Tibial nerve (tissue), 4 donors: ENCODE measurements at regions not wholly inside any gene's neighbourhood (a gene's known extent, or its start where the extent isn't known, plus 50 kb on each side); places are given as distances from the start of the nearest gene placed in this dataset.

Source experiments
- DNase-seq, 2 donors: peaks; one replicate each; pipeline ENCODE4 v3.0.0-alpha.2; 2019; ENCODE audit warnings: low spot score in 2 of 2
- H3K27ac ChIP-seq, 4 donors: fragments of 200-600 bp; sonication (generic) in 3 of 4; one replicate each; pipeline ENCODE4 v1.5.1; 2017 to 2019; ENCODE audit warnings: mild to moderate bottlenecking in 1 of 4
- H3K27me3 ChIP-seq, 2 donors: fragments of 200-600 bp; sonication (generic) in 1 of 2; one replicate each; pipeline versions ENCODE4 v1.5.1 to v1.6.0; 2017 to 2019
- H3K36me3 ChIP-seq, 3 donors: fragments of 200-600 bp; sonication (generic); one replicate each; pipeline ENCODE4 v1.5.1; 2018 to 2019
- H3K4me1 ChIP-seq, 4 donors: fragments of 200-600 bp; sonication (generic) in 3 of 4; one replicate each; pipeline ENCODE4 v1.5.1; 2017 to 2019
- H3K4me3 ChIP-seq, 4 donors: fragments of 200-600 bp; sonication (generic) in 3 of 4; one replicate each; pipeline ENCODE4 v1.5.1; 2017 to 2019; ENCODE audit warnings: mild to moderate bottlenecking in 1 of 4, moderate library complexity in 1 of 4
- H3K9me3 ChIP-seq, 4 donors: fragments of 200-600 bp; sonication (generic) in 3 of 4; one replicate each; pipeline ENCODE4 v1.5.1; 2017 to 2019
- CTCF ChIP-seq, 5 experiments: fragments of 200-600 bp in 3 of 5; fragments of 450-650 bp in 2 of 5; sonication (generic) in 3 of 5; IDR thresholded peaks; one replicate each; pipeline ENCODE4 v1.5.1; 2016 to 2019; ENCODE audit warnings: antibody characterized with exemption in 5 of 5, mild to moderate bottlenecking in 3 of 5, moderate library complexity in 2 of 5
- EP300 ChIP-seq, 2 donors: sonication (generic); formaldehyde crosslinking; IDR thresholded peaks; one replicate each; pipeline ENCODE4 v1.6.1; 2017; ENCODE audit warnings: antibody characterized with exemption in 2 of 2, mild to moderate bottlenecking in 1 of 2
- POLR2A ChIP-seq, 2 donors: fragments of 450-650 bp; IDR thresholded peaks; one replicate each; pipeline ENCODE4 v1.6.1; 2017; ENCODE audit warnings: antibody characterized with exemption in 2 of 2, mild to moderate bottlenecking in 2 of 2, moderate library complexity in 2 of 2
- WGBS, 2 donors: methylation state at CpG; one replicate each; pipeline ENCODE4 v1.1.5; 2018; 5-methylcytosine and 5-hydroxymethylcytosine counted together

GRCh38 chr20:43293068-43293786 lies 103.5 kb upstream of the PTPRT start:
- DNase-seq, result no peak
- no peak overlapping the region for H3K4me3 ChIP-seq
- no peaks in the 10 kb centered on the region for H3K4me1 ChIP-seq
- no peak overlapping the region for H3K27ac ChIP-seq
- H3K27me3 ChIP-seq, result no peaks in the 10 kb centered on the region
- no peaks in the 10 kb centered on the region for H3K36me3 ChIP-seq
- WGBS, 2 donors, result 77 to 79% methylated on average over 11 of the region's 11 CpGs
- peaks cover 0 to 24% (median 0%) of the 10 kb centered on the region in 4 donors for H3K9me3 ChIP-seq
- TF ChIP-seq CTCF (IDR thresholded peaks at IDR 0.05), result no peak
- no peak for TF ChIP-seq POLR2A (IDR thresholded peaks at IDR 0.05)
- TF ChIP-seq EP300 (IDR thresholded peaks at IDR 0.05), result no peak

DNA sequence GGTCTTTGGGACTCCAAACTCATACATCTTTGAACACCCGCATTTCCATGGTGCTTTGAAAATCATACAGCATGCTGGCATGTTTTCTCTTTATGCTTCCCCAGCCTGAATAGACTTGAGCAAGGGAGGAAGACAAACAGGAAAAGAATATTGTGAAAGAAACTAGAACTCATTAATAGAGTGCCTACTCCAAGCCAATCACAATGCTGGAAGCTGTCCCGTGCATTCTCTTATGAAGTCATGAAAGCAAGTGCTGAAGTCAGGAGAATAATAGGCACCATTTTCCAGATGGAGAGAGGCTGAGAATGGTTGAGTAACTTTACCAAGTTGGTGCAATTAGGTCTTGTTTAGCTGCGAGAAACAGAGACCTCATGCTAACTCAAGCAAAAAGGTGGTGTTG lies 102.5 kb upstream of the PTPRT start:
- Histone ChIP-seq H3K27me3 (no peaks in the 10 kb centered on the region), H3K4me3 (no peak overlapping the region), H3K4me1 (no peaks in the 10 kb centered on the region), H3K9me3 (peaks cover 0 to 21% (median 0%) of the 10 kb centered on the region in 4 donors), H3K27ac (no peak overlapping the region), H3K36me3 (no peaks in the 10 kb centered on the region)
- TF ChIP-seq EP300 (IDR thresholded peaks at IDR 0.05) (no peak), CTCF (IDR thresholded peaks at IDR 0.05) (no peak), POLR2A (IDR thresholded peaks at IDR 0.05) (no peak)
- no peak for DNase-seq
- 61 to 68% methylated on average over 3 of the region's 3 CpGs for WGBS, 2 donors

- no peak overlapping the region for H3K27ac ChIP-seq
- no peak for DNase-seq
- 53 to 68% methylated on average over 2 of the region's 2 CpGs for WGBS, 2 donors
- H3K27me3 ChIP-seq, result no peaks in the 10 kb centered on the region
- peaks cover 0 to 9% (median 0%) of the 10 kb centered on the region in 4 donors for H3K9me3 ChIP-seq
- no peaks in the 10 kb centered on the region for H3K36me3 ChIP-seq
- TF ChIP-seq EP300 (IDR thresholded peaks at IDR 0.05), result no peak
- TF ChIP-seq POLR2A (IDR thresholded peaks at IDR 0.05), result no peak
- no peak for TF ChIP-seq CTCF (IDR thresholded peaks at IDR 0.05)
- H3K4me3 ChIP-seq, result no peak overlapping the region
- H3K4me1 ChIP-seq, result no peaks in the 10 kb centered on the region
Observed at GRCh38 chr20:43287637-43288036, 97.9 kb upstream of the PTPRT start.

DNA sequence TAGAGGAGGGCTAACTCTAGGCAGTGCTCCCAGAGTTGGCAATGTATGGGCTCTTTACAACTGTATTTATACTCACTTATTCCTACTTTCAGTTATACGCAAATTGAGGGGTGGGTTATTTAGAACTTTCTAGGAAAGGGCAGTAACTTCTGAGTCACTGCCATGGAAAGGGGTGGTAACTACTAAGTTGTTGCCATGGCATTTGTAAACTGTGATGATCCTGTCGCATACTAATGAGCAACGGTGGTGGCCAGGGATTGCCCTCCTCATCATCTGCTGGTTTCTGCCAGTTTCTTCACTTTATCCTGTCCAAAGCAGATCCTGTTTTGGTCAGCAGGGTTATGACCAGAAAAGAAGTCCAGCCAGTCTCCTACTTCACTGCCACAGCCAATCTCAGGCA lies 95.5 kb upstream of the PTPRT start:
- Histone ChIP-seq H3K27me3 (no peaks in the 10 kb centered on the region), H3K9me3 (peaks cover 0 to 9% (median 0%) of the 10 kb centered on the region in 4 donors), H3K4me3 (no peak overlapping the region), H3K36me3 (no peaks in the 10 kb centered on the region), H3K4me1 (no peaks in the 10 kb centered on the region), H3K27ac (no peak overlapping the region)
- DNase-seq, result no peak
- WGBS, 2 donors, result 71 to 76% methylated on average over 3 of the region's 3 CpGs
- TF ChIP-seq POLR2A (IDR thresholded peaks at IDR 0.05) (no peak), CTCF (IDR thresholded peaks at IDR 0.05) (no peak), EP300 (IDR thresholded peaks at IDR 0.05) (no peak)

DNA sequence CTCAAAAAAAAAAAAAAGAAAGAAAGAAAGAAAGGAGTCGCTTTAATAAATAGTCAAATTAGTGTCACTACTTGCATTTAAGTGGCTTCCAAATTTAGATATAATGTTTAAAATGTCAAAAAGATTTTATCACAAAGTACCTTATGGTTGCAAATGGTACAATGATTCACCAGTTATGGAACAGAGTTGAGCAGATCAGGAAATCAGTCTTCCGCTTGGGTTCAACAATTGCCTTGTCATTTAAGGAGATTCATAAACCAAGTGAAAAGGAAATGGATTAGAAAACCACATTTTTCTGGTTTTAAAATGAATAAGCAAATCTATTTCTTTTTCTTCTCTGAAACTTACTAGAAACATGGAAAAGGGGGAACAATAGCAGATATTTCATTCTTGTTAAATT lies 94.8 kb upstream of the PTPRT start:
- H3K4me3 ChIP-seq, result no peak overlapping the region
- DNase-seq, result no peak
- H3K9me3 ChIP-seq, result peaks cover 0 to 9% (median 0%) of the 10 kb centered on the region in 4 donors
- no peaks in the 10 kb centered on the region for H3K4me1 ChIP-seq
- 80 to 85% methylated on average over 2 of the region's 2 CpGs for WGBS, 2 donors
- H3K27me3 ChIP-seq, result no peaks in the 10 kb centered on the region
- TF ChIP-seq POLR2A (IDR thresholded peaks at IDR 0.05) (no peak), EP300 (IDR thresholded peaks at IDR 0.05) (no peak), CTCF (IDR thresholded peaks at IDR 0.05) (no peak)
- no peak overlapping the region for H3K27ac ChIP-seq
- no peaks in the 10 kb centered on the region for H3K36me3 ChIP-seq
